ENCODE measurements at regions not wholly inside any gene's neighbourhood (a gene's known extent, or its start where the extent isn't known, plus 50 kb on each side); places are given as distances from the start of the nearest gene placed in this dataset.

DNA sequence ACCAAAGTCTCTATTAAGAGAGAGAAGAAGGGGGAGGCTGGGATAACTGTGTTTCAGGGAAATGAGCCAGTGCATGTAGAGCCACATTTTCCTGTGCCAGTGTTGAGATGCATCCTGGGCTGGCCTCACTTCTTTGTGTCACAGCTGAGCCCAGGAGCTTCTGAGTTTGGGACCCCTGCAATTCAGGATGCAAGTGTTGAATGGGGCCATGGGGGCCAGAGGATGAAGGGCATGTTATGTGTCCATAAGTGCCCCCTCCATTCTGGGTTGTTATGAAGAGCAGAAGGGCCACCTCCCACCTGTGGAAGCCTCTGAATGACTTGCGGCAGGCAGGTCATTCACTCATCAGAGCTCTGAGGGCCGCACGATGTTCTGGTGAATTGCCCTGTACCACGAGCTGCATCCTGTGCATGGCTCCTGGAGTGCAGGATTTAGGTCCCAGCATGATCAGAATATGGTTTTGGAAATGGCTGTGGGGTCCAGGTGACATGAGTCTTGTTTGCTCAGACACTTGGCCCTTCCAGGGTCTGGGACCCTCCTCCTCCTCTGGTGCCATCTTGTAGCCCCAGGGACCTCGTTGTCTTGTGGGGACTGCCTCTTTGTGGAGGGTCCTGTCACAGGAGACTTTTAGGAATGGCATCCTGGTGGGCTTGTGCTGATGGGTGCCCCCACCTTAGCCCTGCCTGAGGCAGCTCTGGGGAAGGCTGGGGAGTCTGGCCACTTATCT, 115.4 kb upstream of the PITX1 start:
- ATAC-seq (no peak), FAIRE-seq (no peak), DNase-seq (ENCODE audit: low spot score) (no peak)
- WGBS (ENCODE audit: low lambda C conversion rate), result 90% methylated on average over 2 of the region's 5 CpGs
- Histone ChIP-seq H3K9ac (ENCODE audit: insufficient read depth, low read depth, low read length) (no peak overlapping the region), H3K27ac (ENCODE audit: extremely low read length, insufficient read depth, low read length) (no peak overlapping the region), H3K4me2 (ENCODE audit: low read depth, low read length) (no peak overlapping the region), H3K4me3 (replicated peaks in 1 of 3; ENCODE audit: insufficient read depth in 1 of 3, low read depth in 2 of 3, low read length in 3 of 3) (no peak overlapping the region), H3K79me2 (ENCODE audit: insufficient read depth, low read length) (no peaks in the 10 kb centered on the region), H3K36me3 (replicated peaks in 1 of 2; ENCODE audit: control insufficient read depth in 1 of 2, insufficient read depth in 2 of 2, low read length in 2 of 2) (no peaks in the 10 kb centered on the region), H4K20me1 (ENCODE audit: insufficient read depth, low read length) (no peaks in the 10 kb centered on the region), H3K9me3 (ENCODE audit: low read length) (no peaks in the 10 kb centered on the region), H3K4me1 (ENCODE audit: insufficient read depth, low read length) (peaks cover 27% of the 10 kb centered on the region), H3K27me3 (ENCODE audit: control insufficient read depth in 1 of 2, insufficient read depth in 2 of 2, low read length in 2 of 2) (no peaks in the 10 kb centered on the region), H2AFZ (ENCODE audit: low read length) (no peak overlapping the region)
- intact Hi-C loops (cut with micrococcal nuclease; ENCODE audit: unreplicated experiment), result no loop called here
- ChIA-PET POLR2A (no interaction called here), CTCF (ENCODE audit: low intra/inter-chr PET ratio, low total read pairs) (no interaction called here)
- TF ChIP-seq, protein P1, sequence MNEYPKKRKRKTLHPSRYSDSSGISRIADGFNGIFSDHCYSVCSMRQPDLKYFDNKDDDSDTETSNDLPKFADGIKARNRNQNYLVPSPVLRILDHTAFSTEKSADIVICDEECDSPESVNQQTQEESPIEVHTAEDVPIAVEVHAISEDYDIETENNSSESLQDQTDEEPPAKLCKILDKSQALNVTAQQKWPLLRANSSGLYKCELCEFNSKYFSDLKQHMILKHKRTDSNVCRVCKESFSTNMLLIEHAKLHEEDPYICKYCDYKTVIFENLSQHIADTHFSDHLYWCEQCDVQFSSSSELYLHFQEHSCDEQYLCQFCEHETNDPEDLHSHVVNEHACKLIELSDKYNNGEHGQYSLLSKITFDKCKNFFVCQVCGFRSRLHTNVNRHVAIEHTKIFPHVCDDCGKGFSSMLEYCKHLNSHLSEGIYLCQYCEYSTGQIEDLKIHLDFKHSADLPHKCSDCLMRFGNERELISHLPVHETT (CRISPR knock-in tag; conservative IDR thresholded peaks at IDR 0.05), result no peak
- TF ChIP-seq, protein P2, sequence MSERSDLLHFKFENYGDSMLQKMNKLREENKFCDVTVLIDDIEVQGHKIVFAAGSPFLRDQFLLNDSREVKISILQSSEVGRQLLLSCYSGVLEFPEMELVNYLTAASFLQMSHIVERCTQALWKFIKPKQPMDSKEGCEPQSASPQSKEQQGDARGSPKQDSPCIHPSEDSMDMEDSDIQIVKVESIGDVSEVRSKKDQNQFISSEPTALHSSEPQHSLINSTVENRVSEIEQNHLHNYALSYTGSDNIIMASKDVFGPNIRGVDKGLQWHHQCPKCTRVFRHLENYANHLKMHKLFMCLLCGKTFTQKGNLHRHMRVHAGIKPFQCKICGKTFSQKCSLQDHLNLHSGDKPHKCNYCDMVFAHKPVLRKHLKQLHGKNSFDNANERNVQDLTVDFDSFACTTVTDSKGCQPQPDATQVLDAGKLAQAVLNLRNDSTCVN (CRISPR knock-in tag; IDR thresholded peaks at IDR 0.05; ENCODE audit: borderline replicate concordance), result no peak
- TF ChIP-seq, protein P3, sequence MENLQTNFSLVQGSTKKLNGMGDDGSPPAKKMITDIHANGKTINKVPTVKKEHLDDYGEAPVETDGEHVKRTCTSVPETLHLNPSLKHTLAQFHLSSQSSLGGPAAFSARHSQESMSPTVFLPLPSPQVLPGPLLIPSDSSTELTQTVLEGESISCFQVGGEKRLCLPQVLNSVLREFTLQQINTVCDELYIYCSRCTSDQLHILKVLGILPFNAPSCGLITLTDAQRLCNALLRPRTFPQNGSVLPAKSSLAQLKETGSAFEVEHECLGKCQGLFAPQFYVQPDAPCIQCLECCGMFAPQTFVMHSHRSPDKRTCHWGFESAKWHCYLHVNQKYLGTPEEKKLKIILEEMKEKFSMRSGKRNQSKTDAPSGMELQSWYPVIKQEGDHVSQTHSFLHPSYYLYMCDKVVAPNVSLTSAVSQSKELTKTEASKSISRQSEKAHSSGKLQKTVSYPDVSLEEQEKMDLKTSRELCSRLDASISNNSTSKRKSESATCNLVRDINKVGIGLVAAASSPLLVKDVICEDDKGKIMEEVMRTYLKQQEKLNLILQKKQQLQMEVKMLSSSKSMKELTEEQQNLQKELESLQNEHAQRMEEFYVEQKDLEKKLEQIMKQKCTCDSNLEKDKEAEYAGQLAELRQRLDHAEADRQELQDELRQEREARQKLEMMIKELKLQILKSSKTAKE (CRISPR knock-in tag; IDR thresholded peaks at IDR 0.05; ENCODE audit: borderline replicate concordance), result no peak
- TF ChIP-seq, protein P4, sequence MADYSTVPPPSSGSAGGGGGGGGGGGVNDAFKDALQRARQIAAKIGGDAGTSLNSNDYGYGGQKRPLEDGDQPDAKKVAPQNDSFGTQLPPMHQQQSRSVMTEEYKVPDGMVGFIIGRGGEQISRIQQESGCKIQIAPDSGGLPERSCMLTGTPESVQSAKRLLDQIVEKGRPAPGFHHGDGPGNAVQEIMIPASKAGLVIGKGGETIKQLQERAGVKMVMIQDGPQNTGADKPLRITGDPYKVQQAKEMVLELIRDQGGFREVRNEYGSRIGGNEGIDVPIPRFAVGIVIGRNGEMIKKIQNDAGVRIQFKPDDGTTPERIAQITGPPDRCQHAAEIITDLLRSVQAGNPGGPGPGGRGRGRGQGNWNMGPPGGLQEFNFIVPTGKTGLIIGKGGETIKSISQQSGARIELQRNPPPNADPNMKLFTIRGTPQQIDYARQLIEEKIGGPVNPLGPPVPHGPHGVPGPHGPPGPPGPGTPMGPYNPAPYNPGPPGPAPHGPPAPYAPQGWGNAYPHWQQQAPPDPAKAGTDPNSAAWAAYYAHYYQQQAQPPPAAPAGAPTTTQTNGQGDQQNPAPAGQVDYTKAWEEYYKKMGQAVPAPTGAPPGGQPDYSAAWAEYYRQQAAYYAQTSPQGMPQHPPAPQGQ (CRISPR knock-in tag; IDR thresholded peaks at IDR 0.05; ENCODE audit: borderline replicate concordance), result no peak
- TF ChIP-seq BCL6 (CRISPR knock-in tag; IDR thresholded peaks at IDR 0.05), result no peak
- TF ChIP-seq, protein P5, sequence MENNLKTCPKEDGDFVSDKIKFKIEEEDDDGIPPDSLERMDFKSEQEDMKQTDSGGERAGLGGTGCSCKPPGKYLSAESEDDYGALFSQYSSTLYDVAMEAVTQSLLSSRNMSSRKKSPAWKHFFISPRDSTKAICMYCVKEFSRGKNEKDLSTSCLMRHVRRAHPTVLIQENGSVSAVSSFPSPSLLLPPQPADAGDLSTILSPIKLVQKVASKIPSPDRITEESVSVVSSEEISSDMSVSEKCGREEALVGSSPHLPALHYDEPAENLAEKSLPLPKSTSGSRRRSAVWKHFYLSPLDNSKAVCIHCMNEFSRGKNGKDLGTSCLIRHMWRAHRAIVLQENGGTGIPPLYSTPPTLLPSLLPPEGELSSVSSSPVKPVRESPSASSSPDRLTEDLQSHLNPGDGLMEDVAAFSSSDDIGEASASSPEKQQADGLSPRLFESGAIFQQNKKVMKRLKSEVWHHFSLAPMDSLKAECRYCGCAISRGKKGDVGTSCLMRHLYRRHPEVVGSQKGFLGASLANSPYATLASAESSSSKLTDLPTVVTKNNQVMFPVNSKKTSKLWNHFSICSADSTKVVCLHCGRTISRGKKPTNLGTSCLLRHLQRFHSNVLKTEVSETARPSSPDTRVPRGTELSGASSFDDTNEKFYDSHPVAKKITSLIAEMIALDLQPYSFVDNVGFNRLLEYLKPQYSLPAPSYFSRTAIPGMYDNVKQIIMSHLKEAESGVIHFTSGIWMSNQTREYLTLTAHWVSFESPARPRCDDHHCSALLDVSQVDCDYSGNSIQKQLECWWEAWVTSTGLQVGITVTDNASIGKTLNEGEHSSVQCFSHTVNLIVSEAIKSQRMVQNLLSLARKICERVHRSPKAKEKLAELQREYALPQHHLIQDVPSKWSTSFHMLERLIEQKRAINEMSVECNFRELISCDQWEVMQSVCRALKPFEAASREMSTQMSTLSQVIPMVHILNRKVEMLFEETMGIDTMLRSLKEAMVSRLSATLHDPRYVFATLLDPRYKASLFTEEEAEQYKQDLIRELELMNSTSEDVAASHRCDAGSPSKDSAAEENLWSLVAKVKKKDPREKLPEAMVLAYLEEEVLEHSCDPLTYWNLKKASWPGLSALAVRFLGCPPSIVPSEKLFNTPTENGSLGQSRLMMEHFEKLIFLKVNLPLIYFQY (CRISPR knock-in tag; IDR thresholded peaks at IDR 0.05; ENCODE audit: borderline replicate concordance), result no peak
- TF ChIP-seq KLF15 (CRISPR knock-in tag; IDR thresholded peaks at IDR 0.05; ENCODE audit: borderline replicate concordance), result no peak
- TF ChIP-seq, protein P6, sequence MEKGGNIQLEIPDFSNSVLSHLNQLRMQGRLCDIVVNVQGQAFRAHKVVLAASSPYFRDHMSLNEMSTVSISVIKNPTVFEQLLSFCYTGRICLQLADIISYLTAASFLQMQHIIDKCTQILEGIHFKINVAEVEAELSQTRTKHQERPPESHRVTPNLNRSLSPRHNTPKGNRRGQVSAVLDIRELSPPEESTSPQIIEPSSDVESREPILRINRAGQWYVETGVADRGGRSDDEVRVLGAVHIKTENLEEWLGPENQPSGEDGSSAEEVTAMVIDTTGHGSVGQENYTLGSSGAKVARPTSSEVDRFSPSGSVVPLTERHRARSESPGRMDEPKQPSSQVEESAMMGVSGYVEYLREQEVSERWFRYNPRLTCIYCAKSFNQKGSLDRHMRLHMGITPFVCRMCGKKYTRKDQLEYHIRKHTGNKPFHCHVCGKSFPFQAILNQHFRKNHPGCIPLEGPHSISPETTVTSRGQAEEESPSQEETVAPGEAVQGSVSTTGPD (CRISPR knock-in tag; IDR thresholded peaks at IDR 0.05), result no peak
- no peak for TF ChIP-seq NPAS2 (CRISPR knock-in tag; IDR thresholded peaks at IDR 0.05; ENCODE audit: borderline replicate concordance)
- no peak for TF ChIP-seq KLF16 (CRISPR knock-in tag; IDR thresholded peaks at IDR 0.05)
- in situ Hi-C loops (cut with HindIII; ENCODE audit: extremely low pct_ligation_motif_present, low pct_unique_long_range_greater_than_20kb), result no loop called here
- no TSS peak for BruUV-seq (replicated peaks)

Data from HepG2 (cell line).